A673 (cell line): ENCODE measurements at regions not wholly inside any gene's neighbourhood (a gene's known extent, or its start where the extent isn't known, plus 50 kb on each side); places are given as distances from the start of the nearest gene placed in this dataset.

Experiments used
- BruUV-seq: library from RNA; stranded (reverse); fragments of 400-500 nt; replicated peaks from 2 replicates; lab custom pipeline; 2021; lab: Mats Ljungman, UMichigan
- CTCF ChIA-PET: fragments of 300-600 bp; sonication (Branson Sonifier 250); formaldehyde crosslinking; loops from one replicate; lab custom pipeline; 2022; ENCODE audit warnings: antibody characterized with exemption; lab: Charles Lee
- POLR2A ChIA-PET: fragments of 300-600 bp; sonication (Branson Sonifier 250); formaldehyde crosslinking; loops from one replicate; lab custom pipeline; 2022; ENCODE audit warnings: antibody characterized with exemption; ENCODE audit not compliant: low non-redundant PET; lab: Charles Lee
- DNase-seq: peaks from one replicate; pipeline ENCODE4 v3.0.0-alpha.2; 2015; ENCODE audit warnings: low spot score
- H3K27ac ChIP-seq: fragments of 200-600 bp; sonication (generic); 2 replicates; pipeline ENCODE4 v1.5.1; 2016; ENCODE audit warnings: mixed run types, low read depth, mild to moderate bottlenecking, mixed read lengths, antibody characterized with exemption, low read length; ENCODE audit not compliant: poor library complexity, severe bottlenecking
- H3K27me3 ChIP-seq: fragments of 200-600 bp; sonication (generic); replicated peaks from 2 replicates; pipeline ENCODE4 v1.6.1; 2017; ENCODE audit warnings: mixed run types, low read depth, mild to moderate bottlenecking, mixed read lengths, antibody characterized with exemption, low read length; ENCODE audit not compliant: insufficient read depth, poor library complexity
- H3K36me3 ChIP-seq: fragments of 200-600 bp; sonication (generic); 2 replicates; pipeline ENCODE4 v1.6.1; 2016; ENCODE audit warnings: mixed run types, mild to moderate bottlenecking, mixed read lengths, antibody characterized with exemption, low read length; ENCODE audit not compliant: insufficient read depth, poor library complexity, severe bottlenecking
- H3K4me1 ChIP-seq: fragments of 200-600 bp; sonication (generic); 2 replicates; pipeline ENCODE4 v1.6.1; 2017; ENCODE audit warnings: mixed run types, mild to moderate bottlenecking, mixed read lengths, antibody characterized with exemption, low read length; ENCODE audit not compliant: insufficient read depth, poor library complexity, severe bottlenecking
- H3K4me3 ChIP-seq: fragments of 200-600 bp; sonication (generic); 2 replicates; pipeline ENCODE4 v1.5.1; 2016; ENCODE audit warnings: low read depth, mixed run types, mild to moderate bottlenecking, mixed read lengths, low read length; ENCODE audit not compliant: poor library complexity, severe bottlenecking
- H3K9me3 ChIP-seq: fragments of 200-600 bp; sonication (generic); 2 replicates; pipeline ENCODE4 v1.6.1; 2016; ENCODE audit warnings: mixed run types, low read depth, mild to moderate bottlenecking, mixed read lengths, antibody characterized with exemption, low read length; ENCODE audit not compliant: poor library complexity, severe bottlenecking
- CTCF ChIP-seq: fragments of 300-800, 200-600 bp; sonication (generic); conservative IDR thresholded peaks from 2 replicates; pipeline ENCODE4 v1.5.1; 2017; ENCODE audit warnings: low read depth, mild to moderate bottlenecking, antibody characterized with exemption, low read length, moderate library complexity, mixed read lengths
- EZH2 ChIP-seq: fragments of 200-600 bp; sonication (generic); IDR thresholded peaks from 2 replicates; pipeline ENCODE4 v1.6.1; 2017; ENCODE audit warnings: borderline replicate concordance, low read depth, mild to moderate bottlenecking, mixed read lengths, antibody characterized with exemption, low read length; ENCODE audit not compliant: poor library complexity, severe bottlenecking
- intact Hi-C: fragments of 100-400 bp; cut with micrococcal nuclease; formaldehyde crosslinking; loops from one replicate; pipeline ENCODE4 v1.10.0; 2022; ENCODE audit not compliant: unreplicated experiment

GRCh38 chr18:37734406-37734805 lies 168.8 kb upstream of the CELF4 start:
- Histone ChIP-seq H3K27ac (no peak overlapping the region), H3K4me3 (no peak overlapping the region), H3K4me1 (no peaks in the 10 kb centered on the region), H3K9me3 (no peaks in the 10 kb centered on the region), H3K27me3 (no peaks in the 10 kb centered on the region), H3K36me3 (no peaks in the 10 kb centered on the region)
- ChIA-PET CTCF (no interaction called here), POLR2A (no interaction called here)
- no peak for DNase-seq
- BruUV-seq, result no TSS peak
- intact Hi-C loops, result no loop called here
- no peak for TF ChIP-seq CTCF
- no peak for TF ChIP-seq EZH2

GRCh38 chr18:37729716-37730115 lies 164.1 kb upstream of the CELF4 start:
- ChIA-PET POLR2A (no interaction called here), CTCF (no interaction called here)
- no peak for DNase-seq
- Histone ChIP-seq H3K4me3 (no peak overlapping the region), H3K27ac (no peak overlapping the region), H3K27me3 (no peaks in the 10 kb centered on the region), H3K4me1 (no peaks in the 10 kb centered on the region), H3K9me3 (no peaks in the 10 kb centered on the region), H3K36me3 (no peaks in the 10 kb centered on the region)
- TF ChIP-seq EZH2 (no peak), CTCF (no peak)
- no TSS peak for BruUV-seq
- intact Hi-C loops, result no loop called here

- no peaks in the 10 kb centered on the region for H3K9me3 ChIP-seq
- POLR2A ChIA-PET, result no interaction called here
- BruUV-seq, result no TSS peak
- no peak for DNase-seq
- TF ChIP-seq CTCF (no peak), EZH2 (no peak)
- no peak overlapping the region for H3K27ac ChIP-seq
- no peaks in the 10 kb centered on the region for H3K36me3 ChIP-seq
- CTCF ChIA-PET, result no interaction called here
- intact Hi-C loops, result no loop called here
- no peak overlapping the region for H3K4me3 ChIP-seq
- H3K27me3 ChIP-seq, result peaks cover 4% of the 10 kb centered on the region
- H3K4me1 ChIP-seq, result no peaks in the 10 kb centered on the region
Observed at GRCh38 chr18:37724206-37724605, 158.6 kb upstream of the CELF4 start.
